ENCODE measurements at regions not wholly inside any gene's neighbourhood (a gene's known extent, or its start where the extent isn't known, plus 50 kb on each side); places are given as distances from the start of the nearest gene placed in this dataset.
"Not testable (repeated sequence)": the region's sequence is repeated elsewhere in the genome, so short reads cannot be mapped to it uniquely, and the experiment has no call there.

DNA sequence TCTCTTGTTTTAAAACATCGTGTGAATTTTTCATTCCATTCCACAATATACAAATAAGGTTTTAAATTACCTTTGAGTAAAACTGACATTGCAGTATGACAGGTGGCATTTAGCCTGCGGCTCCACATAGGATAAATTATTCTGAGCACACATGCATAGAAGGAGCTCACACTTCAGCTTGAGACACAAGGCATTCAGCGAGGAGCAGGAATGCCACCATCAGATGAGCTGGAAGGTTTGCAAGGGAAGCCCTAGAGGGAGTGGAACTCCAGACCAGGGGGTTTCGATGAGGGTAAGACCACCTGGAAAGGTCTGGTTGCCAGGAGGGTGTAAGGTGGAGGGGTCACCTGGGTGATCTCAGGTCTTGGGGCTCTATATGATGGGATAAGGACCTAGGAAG, 259.0 kb upstream of the ADRA1B start:
- intact Hi-C loops (cut with DNase I) = no loop called here

GRCh38 chr5:159657771-159658170, 258.5 kb upstream of the ADRA1B start:
- intact Hi-C loops (cut with DNase I) = no loop called here
- DNase-seq (ENCODE audit: low spot score) = no peak

More for the DNA sequence above, 259.0 kb upstream of the ADRA1B start:
- DNase-seq (ENCODE audit: low spot score) = no peak

DNA sequence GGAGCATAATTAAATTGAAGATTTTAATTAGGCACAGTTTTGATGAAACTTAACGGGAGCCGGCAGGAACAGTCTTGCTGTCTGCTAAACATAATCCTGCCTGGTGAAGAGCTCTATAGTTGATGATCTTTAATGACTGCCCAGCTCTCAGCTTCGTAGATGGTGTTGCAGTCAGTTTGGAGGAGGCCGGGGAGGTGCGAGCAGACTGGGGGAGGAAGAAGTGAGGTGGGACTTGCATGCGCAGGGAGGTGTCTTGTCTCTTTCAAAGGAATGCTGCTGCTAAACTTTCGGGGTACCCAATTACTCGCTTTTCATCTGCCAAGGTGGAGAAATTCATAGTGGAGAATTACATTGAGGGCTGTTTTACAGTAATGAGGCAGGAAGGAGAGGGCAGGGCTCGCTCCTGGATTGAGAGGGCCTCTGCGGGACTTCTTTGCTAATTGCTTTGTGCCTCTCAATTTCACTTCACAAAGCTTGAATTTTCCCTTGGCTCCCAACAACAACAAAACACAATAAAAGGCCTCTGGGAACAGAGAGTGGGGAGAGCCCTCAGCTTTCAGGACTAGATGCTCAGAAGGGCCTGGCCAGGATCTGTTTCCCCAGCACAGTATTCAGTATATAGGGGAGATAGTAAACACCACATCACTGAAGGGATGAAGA, 257.9 kb upstream of the ADRA1B start:
- intact Hi-C loops (cut with DNase I) = no loop called here
- DNase-seq (ENCODE audit: low spot score) = no peak

DNA sequence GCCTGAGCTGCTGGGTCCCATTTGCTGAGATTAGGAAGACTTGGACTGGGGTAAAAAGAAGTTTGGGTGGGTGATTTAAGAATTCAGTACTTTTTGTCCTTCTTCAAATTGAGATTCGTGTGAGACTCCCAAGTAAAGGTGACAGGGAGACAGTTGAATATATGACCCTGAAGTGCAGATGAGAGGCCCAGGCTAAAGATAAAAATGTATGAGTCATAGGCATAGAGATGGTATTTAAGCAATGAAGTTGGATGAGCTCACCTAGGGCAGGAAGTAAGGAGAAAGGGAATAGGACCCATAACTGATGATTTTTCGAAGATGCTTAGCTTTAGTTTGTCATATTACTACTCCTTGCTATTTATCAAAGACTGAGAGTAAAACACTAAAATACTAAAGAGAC, 255.9 kb upstream of the ADRA1B start:
- intact Hi-C loops (cut with DNase I) = no loop called here
- no peak for DNase-seq (ENCODE audit: low spot score)

DNA sequence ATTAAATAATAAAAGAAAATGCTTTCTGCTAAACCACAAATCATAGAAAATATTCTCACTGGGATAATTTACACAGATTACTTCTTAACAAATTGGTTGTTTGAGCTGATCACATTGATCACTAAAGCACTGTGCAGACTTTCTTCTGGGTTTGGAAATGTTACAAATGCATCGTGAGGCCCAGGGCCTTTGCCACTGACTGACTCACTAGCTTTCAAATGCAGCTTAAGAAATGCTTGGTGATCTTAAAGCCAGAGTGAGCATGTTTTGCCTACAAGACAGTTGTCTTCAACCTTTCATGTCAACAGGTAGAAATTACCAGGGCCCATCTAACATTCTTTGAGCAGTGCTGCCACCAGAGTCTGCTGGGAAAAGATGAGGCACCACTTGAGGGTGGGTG, 252.3 kb upstream of the ADRA1B start:
- intact Hi-C loops (cut with DNase I) = no loop called here
- no peak for DNase-seq (ENCODE audit: low spot score)

- intact Hi-C loops (cut with DNase I) = no loop called here
- DNase-seq (ENCODE audit: low spot score) = no peak
Observed at GRCh38 chr5:159667286-159667685, 249.0 kb upstream of the ADRA1B start.

GRCh38 chr5:159668556-159668955, 247.7 kb upstream of the ADRA1B start:
- intact Hi-C loops (cut with DNase I) = no loop called here
- no peak for DNase-seq (ENCODE audit: low spot score)

DNA sequence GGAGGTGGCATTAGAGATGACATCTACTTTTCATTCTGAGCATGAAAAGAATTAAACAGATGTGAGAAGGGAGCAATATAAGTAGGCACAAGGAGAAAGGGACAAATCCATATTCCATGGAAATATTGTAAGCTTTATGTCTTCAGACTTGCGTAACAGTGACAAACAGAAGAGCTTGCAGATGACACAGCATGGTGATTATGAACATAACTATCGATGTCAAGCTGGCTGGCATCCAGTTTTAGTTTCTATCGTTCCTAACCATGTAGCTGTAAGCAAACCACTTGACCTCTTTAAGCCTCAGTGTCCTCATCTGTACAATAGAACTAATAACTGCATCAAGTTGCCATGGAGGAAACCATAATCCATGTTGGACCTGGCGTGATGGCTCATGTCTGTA, 246.7 kb upstream of the ADRA1B start:
- DNase-seq (ENCODE audit: low spot score) = no peak

GRCh38 chr5:159671886-159672285, 244.4 kb upstream of the ADRA1B start:
- intact Hi-C loops (cut with DNase I) = no loop called here
- no peak for DNase-seq (ENCODE audit: low spot score)

More for the DNA sequence above, 246.7 kb upstream of the ADRA1B start:
- intact Hi-C loops (cut with DNase I) = no loop called here

DNA sequence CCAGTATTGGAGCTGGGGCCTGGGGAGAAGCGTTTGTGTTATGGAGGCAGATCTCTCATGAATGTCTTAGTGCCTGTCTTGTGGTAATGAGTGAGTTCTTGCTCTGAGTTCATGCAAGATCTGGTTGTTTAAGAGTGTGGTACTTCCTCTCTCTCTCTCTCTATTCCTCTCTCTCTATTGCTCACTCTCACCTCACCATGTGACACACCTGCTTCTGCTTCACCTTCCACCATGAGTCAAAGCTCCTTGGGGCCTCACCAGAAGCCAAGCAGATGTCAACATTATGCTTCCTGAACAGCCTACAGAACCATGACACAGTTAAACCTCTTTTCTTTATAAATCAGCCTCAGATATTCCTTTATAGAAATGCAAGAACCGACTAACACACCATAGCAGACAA, 242.7 kb upstream of the ADRA1B start:
- no peak for DNase-seq (ENCODE audit: low spot score)
- intact Hi-C loops (cut with DNase I) = no loop called here

- no peak for DNase-seq (ENCODE audit: low spot score)
- intact Hi-C loops (cut with DNase I) = no loop called here
Observed at GRCh38 chr5:159678657-159679392, 237.5 kb upstream of the ADRA1B start.

GRCh38 chr5:159680095-159680494, 236.2 kb upstream of the ADRA1B start:
- intact Hi-C loops (cut with DNase I) = no loop called here
- no peak for DNase-seq (ENCODE audit: low spot score)

DNA sequence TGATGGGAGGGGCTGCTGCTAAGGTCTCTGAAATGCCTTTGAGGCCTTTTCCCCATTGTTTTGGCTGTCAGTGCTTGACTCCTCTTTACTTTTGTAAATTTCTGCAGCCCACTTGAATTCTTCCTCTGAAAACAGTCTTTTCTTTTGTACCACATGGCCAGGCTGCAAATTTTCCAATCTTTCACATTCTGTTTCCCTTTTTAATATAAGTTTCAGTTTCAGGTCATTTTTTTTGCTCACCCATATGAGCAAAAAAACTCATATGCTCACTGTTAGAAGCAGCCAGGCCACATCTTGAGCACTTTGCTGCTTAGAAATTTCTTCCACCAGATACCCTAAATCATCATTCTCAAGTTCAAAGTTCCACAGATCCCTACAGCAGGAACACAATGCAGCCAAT, 234.6 kb upstream of the ADRA1B start:
- intact Hi-C loops (cut with DNase I) = no loop called here
- no peak for DNase-seq (ENCODE audit: low spot score)

GRCh38 chr5:159682623-159683022, 233.7 kb upstream of the ADRA1B start:
- no peak for DNase-seq (ENCODE audit: low spot score)
- intact Hi-C loops (cut with DNase I) = no loop called here

DNA sequence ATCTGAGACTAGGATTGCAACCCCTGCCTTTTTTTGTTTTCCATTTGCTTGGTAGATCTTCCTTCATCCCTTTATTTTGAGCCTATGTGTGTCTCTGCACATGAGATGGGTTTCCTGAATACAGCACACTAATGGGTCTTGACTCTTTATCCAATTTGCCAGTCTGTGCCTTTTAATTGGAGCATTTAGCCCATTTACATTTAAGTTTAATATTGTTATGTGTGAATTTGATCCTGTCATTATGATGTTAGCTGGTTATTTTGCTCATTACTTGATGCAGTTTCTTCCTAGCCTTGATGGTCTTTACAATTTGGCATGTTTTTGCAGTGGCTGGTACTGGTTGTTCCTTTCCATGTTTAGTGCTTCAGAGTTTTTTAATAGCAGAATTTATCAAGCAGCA, 228.4 kb upstream of the ADRA1B start:
- DNase-seq (ENCODE audit: low spot score); intact Hi-C loops (cut with DNase I): not testable (repeated sequence)

GRCh38 chr5:159695741-159696294, 220.5 kb upstream of the ADRA1B start:
- intact Hi-C loops (cut with DNase I) = no loop called here
- DNase-seq (ENCODE audit: low spot score) = no peak

DNA sequence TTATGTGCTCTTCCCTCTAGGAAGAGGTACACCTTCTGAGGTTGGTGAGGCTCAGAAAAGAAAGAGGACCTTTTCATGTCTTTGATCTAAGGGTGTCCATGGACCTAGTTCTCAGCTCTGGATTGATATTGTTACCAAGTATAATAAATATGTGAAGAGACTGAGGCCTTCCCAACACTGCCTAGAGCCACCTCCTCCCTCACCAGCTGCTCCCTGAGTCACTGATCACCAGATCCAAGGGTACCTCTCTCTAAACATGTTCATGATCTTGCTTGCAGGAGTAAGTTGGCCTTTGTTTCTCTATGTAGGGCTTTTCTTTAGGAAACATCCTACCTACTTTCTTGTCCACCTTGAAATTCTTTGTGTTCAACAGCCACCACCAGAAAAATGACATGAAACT, 218.8 kb upstream of the ADRA1B start:
- intact Hi-C loops (cut with DNase I) = no loop called here
- DNase-seq (ENCODE audit: low spot score) = no peak

- intact Hi-C loops (cut with DNase I) = no loop called here
- DNase-seq (ENCODE audit: low spot score) = no peak
Observed at GRCh38 chr5:159698322-159698721, 218.0 kb upstream of the ADRA1B start.

DNA sequence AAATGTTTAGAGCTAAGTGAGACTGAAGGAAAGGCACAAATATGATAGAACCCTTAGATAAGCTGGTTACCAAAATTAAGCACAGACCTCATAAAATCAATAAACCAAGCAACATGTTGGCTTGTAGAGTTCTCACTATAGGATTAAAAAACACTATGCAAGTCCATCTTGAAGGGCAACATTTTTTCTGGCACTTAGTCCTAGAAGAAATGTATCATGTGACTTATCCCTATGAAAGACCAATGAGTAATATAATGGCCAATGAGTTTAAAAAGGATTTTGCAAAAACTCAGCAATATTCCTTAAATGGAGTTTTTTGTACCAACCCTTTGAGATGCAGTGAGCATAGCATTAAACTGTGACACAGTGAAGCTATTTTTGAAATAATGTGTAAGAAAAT, 216.3 kb upstream of the ADRA1B start:
- no peak for DNase-seq (ENCODE audit: low spot score)
- intact Hi-C loops (cut with DNase I) = no loop called here

DNA sequence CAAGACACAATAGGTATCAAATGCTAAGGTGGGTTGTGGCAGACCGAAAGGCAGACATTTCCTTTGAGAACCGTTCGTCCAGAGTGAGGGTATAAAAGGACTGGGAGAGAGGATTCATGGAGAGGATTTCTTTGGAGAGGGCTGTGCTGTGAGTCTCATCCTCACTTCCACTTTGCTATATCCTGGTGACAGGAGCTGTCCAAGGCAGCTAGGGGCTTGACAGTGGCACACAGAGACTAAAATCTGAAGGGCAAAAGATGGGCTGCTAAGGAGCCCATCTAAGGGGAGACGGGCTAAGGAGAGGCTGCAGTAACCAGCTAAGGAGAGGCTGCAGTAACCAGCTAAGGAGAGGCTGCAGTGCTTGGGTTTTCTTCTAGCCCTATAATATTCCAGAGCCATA, 214.0 kb upstream of the ADRA1B start:
- no peak for DNase-seq (ENCODE audit: low spot score)
- intact Hi-C loops (cut with DNase I) = no loop called here

- DNase-seq (ENCODE audit: low spot score) = no peak
- intact Hi-C loops (cut with DNase I) = no loop called here
Observed at GRCh38 chr5:159702826-159703225, 213.5 kb upstream of the ADRA1B start.
